HL-60 (cell line): ENCODE measurements at regions not wholly inside any gene's neighbourhood (a gene's known extent, or its start where the extent isn't known, plus 50 kb on each side); places are given as distances from the start of the nearest gene placed in this dataset.

Source experiments
- POLR2AphosphoS5 ChIP-seq: IDR thresholded peaks from 2 replicates; pipeline ENCODE4 v1.6.1; 2012; ENCODE audit warnings: low read depth
- TF ChIP-seq, protein P1 (sequence below): IDR thresholded peaks from one replicate; pipeline ENCODE4 v1.5.1; 2011; ENCODE audit warnings: low read length, control low read depth, inconsistent platforms; ENCODE audit not compliant: insufficient read depth
- TF ChIP-seq, protein P2 (sequence below): IDR thresholded peaks from 2 replicates; pipeline ENCODE4 v1.6.1; 2012; ENCODE audit warnings: low read depth; ENCODE audit not compliant: insufficient replicate concordance

DNA sequence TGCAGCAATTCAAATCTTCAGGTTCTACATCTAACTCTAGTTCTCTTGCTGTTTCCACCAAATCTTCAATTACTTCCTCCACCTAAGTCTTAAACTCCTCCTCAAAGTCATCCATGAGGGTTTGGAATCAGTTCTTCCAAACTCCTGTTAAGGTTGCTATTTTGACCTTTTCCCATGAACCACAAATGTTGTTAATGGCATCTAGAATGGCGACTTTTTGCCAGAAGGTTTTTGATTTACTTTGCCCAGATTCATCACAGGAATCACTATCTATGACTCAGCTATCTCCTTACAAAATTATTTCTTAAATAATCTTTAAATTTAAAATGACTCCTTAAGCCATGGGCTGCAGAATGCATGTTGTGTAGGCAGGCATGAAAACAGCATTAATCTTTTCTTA, 368.9 kb upstream of the TNP1 start:
- TF ChIP-seq, protein P1, sequence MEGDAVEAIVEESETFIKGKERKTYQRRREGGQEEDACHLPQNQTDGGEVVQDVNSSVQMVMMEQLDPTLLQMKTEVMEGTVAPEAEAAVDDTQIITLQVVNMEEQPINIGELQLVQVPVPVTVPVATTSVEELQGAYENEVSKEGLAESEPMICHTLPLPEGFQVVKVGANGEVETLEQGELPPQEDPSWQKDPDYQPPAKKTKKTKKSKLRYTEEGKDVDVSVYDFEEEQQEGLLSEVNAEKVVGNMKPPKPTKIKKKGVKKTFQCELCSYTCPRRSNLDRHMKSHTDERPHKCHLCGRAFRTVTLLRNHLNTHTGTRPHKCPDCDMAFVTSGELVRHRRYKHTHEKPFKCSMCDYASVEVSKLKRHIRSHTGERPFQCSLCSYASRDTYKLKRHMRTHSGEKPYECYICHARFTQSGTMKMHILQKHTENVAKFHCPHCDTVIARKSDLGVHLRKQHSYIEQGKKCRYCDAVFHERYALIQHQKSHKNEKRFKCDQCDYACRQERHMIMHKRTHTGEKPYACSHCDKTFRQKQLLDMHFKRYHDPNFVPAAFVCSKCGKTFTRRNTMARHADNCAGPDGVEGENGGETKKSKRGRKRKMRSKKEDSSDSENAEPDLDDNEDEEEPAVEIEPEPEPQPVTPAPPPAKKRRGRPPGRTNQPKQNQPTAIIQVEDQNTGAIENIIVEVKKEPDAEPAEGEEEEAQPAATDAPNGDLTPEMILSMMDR, result no peak
- TF ChIP-seq, protein P2, sequence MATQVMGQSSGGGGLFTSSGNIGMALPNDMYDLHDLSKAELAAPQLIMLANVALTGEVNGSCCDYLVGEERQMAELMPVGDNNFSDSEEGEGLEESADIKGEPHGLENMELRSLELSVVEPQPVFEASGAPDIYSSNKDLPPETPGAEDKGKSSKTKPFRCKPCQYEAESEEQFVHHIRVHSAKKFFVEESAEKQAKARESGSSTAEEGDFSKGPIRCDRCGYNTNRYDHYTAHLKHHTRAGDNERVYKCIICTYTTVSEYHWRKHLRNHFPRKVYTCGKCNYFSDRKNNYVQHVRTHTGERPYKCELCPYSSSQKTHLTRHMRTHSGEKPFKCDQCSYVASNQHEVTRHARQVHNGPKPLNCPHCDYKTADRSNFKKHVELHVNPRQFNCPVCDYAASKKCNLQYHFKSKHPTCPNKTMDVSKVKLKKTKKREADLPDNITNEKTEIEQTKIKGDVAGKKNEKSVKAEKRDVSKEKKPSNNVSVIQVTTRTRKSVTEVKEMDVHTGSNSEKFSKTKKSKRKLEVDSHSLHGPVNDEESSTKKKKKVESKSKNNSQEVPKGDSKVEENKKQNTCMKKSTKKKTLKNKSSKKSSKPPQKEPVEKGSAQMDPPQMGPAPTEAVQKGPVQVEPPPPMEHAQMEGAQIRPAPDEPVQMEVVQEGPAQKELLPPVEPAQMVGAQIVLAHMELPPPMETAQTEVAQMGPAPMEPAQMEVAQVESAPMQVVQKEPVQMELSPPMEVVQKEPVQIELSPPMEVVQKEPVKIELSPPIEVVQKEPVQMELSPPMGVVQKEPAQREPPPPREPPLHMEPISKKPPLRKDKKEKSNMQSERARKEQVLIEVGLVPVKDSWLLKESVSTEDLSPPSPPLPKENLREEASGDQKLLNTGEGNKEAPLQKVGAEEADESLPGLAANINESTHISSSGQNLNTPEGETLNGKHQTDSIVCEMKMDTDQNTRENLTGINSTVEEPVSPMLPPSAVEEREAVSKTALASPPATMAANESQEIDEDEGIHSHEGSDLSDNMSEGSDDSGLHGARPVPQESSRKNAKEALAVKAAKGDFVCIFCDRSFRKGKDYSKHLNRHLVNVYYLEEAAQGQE, result no peak
- no peak for TF ChIP-seq POLR2AphosphoS5
